Tibial nerve (tissue), 4 donors: ENCODE measurements at regions not wholly inside any gene's neighbourhood (a gene's known extent, or its start where the extent isn't known, plus 50 kb on each side); places are given as distances from the start of the nearest gene placed in this dataset.
A peak's percentile ranks its signal among the peaks of the same experiment; 100 is the strongest.
"Not testable (repeated sequence)": the region's sequence is repeated elsewhere in the genome, so short reads cannot be mapped to it uniquely, and the experiment has no call there.

Experiments used
- DNase-seq, 2 donors: peaks; one replicate each; pipeline ENCODE4 v3.0.0-alpha.2; 2019; ENCODE audit warnings: low spot score in 2 of 2
- H3K27ac ChIP-seq, 4 donors: fragments of 200-600 bp; sonication (generic) in 3 of 4; one replicate each; pipeline ENCODE4 v1.5.1; 2017 to 2019; ENCODE audit warnings: mild to moderate bottlenecking in 1 of 4
- H3K27me3 ChIP-seq, 2 donors: fragments of 200-600 bp; sonication (generic) in 1 of 2; one replicate each; pipeline versions ENCODE4 v1.5.1 to v1.6.0; 2017 to 2019
- H3K36me3 ChIP-seq, 3 donors: fragments of 200-600 bp; sonication (generic); one replicate each; pipeline ENCODE4 v1.5.1; 2018 to 2019
- H3K4me1 ChIP-seq, 4 donors: fragments of 200-600 bp; sonication (generic) in 3 of 4; one replicate each; pipeline ENCODE4 v1.5.1; 2017 to 2019
- H3K4me3 ChIP-seq, 4 donors: fragments of 200-600 bp; sonication (generic) in 3 of 4; one replicate each; pipeline ENCODE4 v1.5.1; 2017 to 2019; ENCODE audit warnings: mild to moderate bottlenecking in 1 of 4, moderate library complexity in 1 of 4
- H3K9me3 ChIP-seq, 4 donors: fragments of 200-600 bp; sonication (generic) in 3 of 4; one replicate each; pipeline ENCODE4 v1.5.1; 2017 to 2019
- EP300 ChIP-seq, 2 donors: sonication (generic); formaldehyde crosslinking; IDR thresholded peaks; one replicate each; pipeline ENCODE4 v1.6.1; 2017; ENCODE audit warnings: antibody characterized with exemption in 2 of 2, mild to moderate bottlenecking in 1 of 2
- POLR2A ChIP-seq, 2 donors: fragments of 450-650 bp; IDR thresholded peaks; one replicate each; pipeline ENCODE4 v1.6.1; 2017; ENCODE audit warnings: antibody characterized with exemption in 2 of 2, mild to moderate bottlenecking in 2 of 2, moderate library complexity in 2 of 2
- WGBS, 2 donors: methylation state at CpG; one replicate each; pipeline ENCODE4 v1.1.5; 2018; 5-methylcytosine and 5-hydroxymethylcytosine counted together
- TF ChIP-seq, protein P1 (sequence below), 5 experiments: fragments of 200-600 bp in 3 of 5; fragments of 450-650 bp in 2 of 5; sonication (generic) in 3 of 5; IDR thresholded peaks; one replicate each; pipeline ENCODE4 v1.5.1; 2016 to 2019; ENCODE audit warnings: antibody characterized with exemption in 5 of 5, mild to moderate bottlenecking in 3 of 5, moderate library complexity in 2 of 5

DNA sequence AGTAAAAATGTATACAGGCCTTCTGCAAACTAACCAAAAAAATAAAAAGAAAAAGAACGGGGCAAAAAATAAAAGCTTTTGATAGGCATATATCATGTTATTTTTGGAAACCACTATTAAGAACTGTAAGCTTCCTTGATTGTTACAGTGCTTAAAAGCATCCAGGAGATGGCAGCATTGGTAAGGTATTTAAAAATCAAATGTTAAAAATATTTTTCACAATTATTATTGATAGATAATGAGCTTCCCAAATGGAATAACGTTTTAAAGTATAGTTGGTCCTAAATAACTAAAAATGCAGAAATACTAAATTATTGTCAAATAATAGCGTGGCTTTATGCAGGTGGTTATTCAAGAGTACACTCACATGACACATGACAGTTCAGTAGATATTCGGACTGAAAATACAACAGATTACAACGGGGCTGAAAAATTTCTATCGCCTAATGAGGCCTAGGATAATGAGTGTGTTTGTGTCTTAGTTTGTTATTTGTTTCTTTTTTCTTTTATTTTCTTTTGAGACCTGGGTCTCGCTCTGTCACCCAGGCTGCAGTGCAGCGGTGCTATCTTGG is 127.2 kb upstream of the ATF7IP start:
- TF ChIP-seq, protein P1, sequence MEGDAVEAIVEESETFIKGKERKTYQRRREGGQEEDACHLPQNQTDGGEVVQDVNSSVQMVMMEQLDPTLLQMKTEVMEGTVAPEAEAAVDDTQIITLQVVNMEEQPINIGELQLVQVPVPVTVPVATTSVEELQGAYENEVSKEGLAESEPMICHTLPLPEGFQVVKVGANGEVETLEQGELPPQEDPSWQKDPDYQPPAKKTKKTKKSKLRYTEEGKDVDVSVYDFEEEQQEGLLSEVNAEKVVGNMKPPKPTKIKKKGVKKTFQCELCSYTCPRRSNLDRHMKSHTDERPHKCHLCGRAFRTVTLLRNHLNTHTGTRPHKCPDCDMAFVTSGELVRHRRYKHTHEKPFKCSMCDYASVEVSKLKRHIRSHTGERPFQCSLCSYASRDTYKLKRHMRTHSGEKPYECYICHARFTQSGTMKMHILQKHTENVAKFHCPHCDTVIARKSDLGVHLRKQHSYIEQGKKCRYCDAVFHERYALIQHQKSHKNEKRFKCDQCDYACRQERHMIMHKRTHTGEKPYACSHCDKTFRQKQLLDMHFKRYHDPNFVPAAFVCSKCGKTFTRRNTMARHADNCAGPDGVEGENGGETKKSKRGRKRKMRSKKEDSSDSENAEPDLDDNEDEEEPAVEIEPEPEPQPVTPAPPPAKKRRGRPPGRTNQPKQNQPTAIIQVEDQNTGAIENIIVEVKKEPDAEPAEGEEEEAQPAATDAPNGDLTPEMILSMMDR (IDR thresholded peaks at IDR 0.05), result peak; percentile 54 to 77 (median 71)
- no peak for TF ChIP-seq EP300 (IDR thresholded peaks at IDR 0.05)
- TF ChIP-seq POLR2A (IDR thresholded peaks at IDR 0.05), result no peak
- Histone ChIP-seq H3K4me3 (no peak overlapping the region), H3K9me3 (peaks cover 0 to 16% (median 5%) of the 10 kb centered on the region in 4 donors), H3K36me3 (no peaks in the 10 kb centered on the region), H3K4me1 (peaks cover 0 to 23% (median 0%) of the 10 kb centered on the region in 4 donors), H3K27me3 (no peaks in the 10 kb centered on the region), H3K27ac (peak overlapping the region in 2 of 4 donors; percentile 71 to 76)
- DNase-seq, result no peak
- WGBS, 2 donors, result 44 to 45% methylated on average over 8 of the region's 8 CpGs

DNA sequence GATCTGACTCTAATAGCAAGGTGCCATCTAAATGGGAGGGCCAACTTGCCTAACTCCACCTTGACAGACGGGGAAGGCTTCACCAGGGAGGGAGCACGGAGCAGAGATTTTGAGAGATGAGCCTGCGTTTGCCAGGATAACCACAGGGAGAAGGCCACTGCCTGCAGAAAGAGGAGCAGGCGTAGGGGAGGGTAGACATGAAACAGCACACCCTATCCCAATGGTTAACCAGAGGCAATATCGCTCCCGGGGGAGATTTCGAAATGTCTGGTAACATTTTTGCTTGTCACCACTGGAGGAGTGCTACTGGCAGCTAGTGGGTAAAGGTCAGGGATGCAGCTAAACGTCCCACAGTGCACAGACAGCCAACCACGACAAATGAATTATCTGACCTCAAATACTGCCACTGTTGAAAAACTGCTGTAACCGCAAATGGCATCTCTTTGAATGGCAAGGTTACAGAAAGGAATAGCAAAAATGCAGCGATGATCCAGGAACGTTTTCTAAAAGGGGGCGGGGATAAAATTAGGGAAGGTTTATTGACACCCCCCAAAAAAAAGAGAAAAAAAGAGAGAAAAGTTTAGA is 126.0 kb upstream of the ATF7IP start:
- H3K36me3 ChIP-seq, result no peaks in the 10 kb centered on the region
- no peaks in the 10 kb centered on the region for H3K27me3 ChIP-seq
- H3K27ac ChIP-seq, result peak overlapping the region in 3 of 4 donors; percentile 38 to 76 (median 71)
- DNase-seq, result no peak
- WGBS, 2 donors, result 26 to 32% methylated on average over 13 of the region's 13 CpGs
- TF ChIP-seq EP300 (IDR thresholded peaks at IDR 0.05) (peak in 1 of 2 donors; percentile 11), POLR2A (IDR thresholded peaks at IDR 0.05) (no peak)
- TF ChIP-seq, protein P1 (IDR thresholded peaks at IDR 0.05), result peak in 1 of 5 experiments; percentile 11
- peaks cover 0 to 23% (median 0%) of the 10 kb centered on the region in 4 donors for H3K4me1 ChIP-seq
- H3K9me3 ChIP-seq, result peaks cover 0 to 27% (median 5%) of the 10 kb centered on the region in 4 donors
- peak overlapping the region in 3 of 4 donors; percentile 16 to 25 (median 19) for H3K4me3 ChIP-seq

DNA sequence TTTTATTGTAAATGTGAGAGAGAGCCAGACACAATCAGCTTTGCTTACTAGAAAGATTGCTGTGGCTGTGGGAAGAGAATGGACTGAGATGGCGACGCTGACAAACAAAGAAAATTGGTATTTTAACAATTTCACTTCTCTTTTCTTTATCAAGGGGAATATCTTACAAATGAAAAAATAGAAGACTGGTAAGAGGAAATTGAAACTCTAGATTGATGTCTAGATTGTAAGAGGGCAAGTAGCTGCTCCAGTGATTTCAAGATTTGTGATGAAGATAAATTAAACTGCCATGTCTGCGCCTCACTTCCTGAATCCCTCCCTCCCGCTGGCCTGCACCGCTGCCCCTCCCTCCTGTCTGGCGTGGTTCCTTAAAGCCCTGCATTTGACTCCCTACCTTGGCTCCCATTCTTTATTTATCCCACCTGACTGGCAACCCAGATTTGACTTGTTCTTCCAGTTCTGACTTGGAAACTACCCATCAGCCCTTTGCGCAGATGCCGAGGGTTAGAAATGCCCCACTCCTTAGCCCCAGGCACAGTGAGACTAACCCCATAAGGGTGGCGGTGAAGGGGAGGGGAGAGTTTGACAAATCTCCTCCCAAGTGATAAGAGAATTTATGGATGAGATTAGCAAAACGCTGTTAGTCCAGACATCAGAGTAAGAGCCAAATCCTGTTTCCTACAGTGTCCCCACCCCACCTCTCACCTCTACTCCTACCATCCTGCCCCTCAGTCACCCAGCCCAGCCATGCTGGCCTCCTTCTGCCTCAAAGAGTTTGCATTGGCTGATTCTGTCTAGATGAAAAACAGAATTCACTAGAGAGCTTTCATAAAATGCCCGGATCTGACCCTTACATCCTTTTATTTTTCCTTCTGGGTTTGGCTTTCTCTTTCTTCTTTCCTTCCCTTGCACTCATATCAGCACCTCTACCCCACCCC is 125.3 kb upstream of the ATF7IP start:
- Histone ChIP-seq H3K27me3 (no peaks in the 10 kb centered on the region), H3K9me3 (peaks cover 0 to 32% (median 5%) of the 10 kb centered on the region in 4 donors), H3K36me3 (no peaks in the 10 kb centered on the region), H3K4me1 (peaks cover 0 to 23% (median 0%) of the 10 kb centered on the region in 4 donors), H3K4me3 (peak overlapping the region in 3 of 4 donors; percentile 16 to 25 (median 19)), H3K27ac (peak overlapping the region; percentile 23 to 76 (median 54))
- TF ChIP-seq, protein P1 (IDR thresholded peaks at IDR 0.05), result no peak
- TF ChIP-seq POLR2A (IDR thresholded peaks at IDR 0.05) (no peak), EP300 (IDR thresholded peaks at IDR 0.05) (no peak)
- WGBS, 2 donors, result 37 to 42% methylated on average over 11 of the region's 11 CpGs
- DNase-seq, result no peak

DNA sequence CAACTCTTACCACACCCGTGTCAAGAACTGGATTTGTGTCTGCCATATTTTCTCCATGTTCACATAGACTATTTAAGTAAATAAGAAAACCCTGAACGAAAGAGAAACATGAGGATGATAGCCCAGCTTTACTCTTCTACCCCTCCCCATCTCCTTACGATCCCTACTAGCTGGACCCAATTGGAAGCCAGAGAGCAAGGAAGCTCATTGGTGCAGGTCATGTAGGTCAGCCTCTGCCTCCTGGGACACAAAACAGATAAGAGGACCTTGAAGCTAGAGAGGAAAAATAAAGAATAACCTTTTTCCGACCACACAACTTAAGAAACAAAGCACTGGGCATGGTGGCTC is 124.6 kb upstream of the ATF7IP start:
- TF ChIP-seq EP300 (IDR thresholded peaks at IDR 0.05), result no peak
- TF ChIP-seq, protein P1 (IDR thresholded peaks at IDR 0.05), result no peak
- no peak for TF ChIP-seq POLR2A (IDR thresholded peaks at IDR 0.05)
- no peak overlapping the region for H3K4me3 ChIP-seq
- H3K27me3 ChIP-seq, result no peaks in the 10 kb centered on the region
- no peak for DNase-seq
- H3K4me1 ChIP-seq, result peaks cover 0 to 23% (median 0%) of the 10 kb centered on the region in 4 donors
- H3K9me3 ChIP-seq, result peaks cover 0 to 32% (median 5%) of the 10 kb centered on the region in 4 donors
- WGBS, 2 donors, result 66 to 68% methylated on average over 4 of the region's 4 CpGs
- no peaks in the 10 kb centered on the region for H3K36me3 ChIP-seq
- H3K27ac ChIP-seq, result peak overlapping the region in 1 of 4 donors; percentile 71

DNA sequence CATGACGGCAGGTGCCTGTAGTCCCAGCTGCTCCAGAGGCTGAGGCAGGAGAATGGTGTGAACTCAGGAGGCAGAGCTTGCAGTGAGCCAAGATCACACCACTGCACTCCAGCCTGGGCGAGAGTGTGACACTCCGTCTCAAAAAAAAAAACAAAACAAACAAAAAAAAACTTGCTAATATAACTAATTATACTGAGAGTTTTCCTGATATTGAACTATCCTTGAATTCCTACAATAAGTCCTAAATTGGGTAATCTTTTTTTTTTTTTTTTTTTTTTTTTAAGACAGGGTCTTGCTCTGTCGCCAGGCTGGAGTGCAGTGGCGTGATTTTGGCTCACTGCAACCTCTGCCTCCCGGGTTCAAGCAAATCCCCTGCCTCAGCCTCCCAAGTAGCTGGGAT is 122.7 kb upstream of the ATF7IP start:
- WGBS, 2 donors, result 93 to 94% methylated on average over 6 of the region's 6 CpGs
- H3K27me3 ChIP-seq, result not testable (repeated sequence)

More for the DNA sequence above, 122.7 kb upstream of the ATF7IP start:
- not testable (repeated sequence) for H3K4me3 ChIP-seq, DNase-seq, H3K36me3 ChIP-seq, H3K27ac ChIP-seq
- Histone ChIP-seq H3K4me1 (peaks cover 0 to 23% (median 0%) of the 10 kb centered on the region in 4 donors), H3K9me3 (peaks cover 0 to 38% (median 5%) of the 10 kb centered on the region in 4 donors)
